Panc1 (cell line): ENCODE measurements at regions not wholly inside any gene's neighbourhood (a gene's known extent, or its start where the extent isn't known, plus 50 kb on each side); places are given as distances from the start of the nearest gene placed in this dataset.

Experiments used
- ATAC-seq: fragments of 200-7000 bp; cut with Tn5 transposase; 2 replicates; pipeline ENCODE4 v1.9.1; 2020; ENCODE audit warnings: mild to moderate bottlenecking, moderate library complexity
- BruUV-seq: library from RNA; stranded (reverse); fragments of 400-500 nt; replicated peaks from 2 replicates; lab custom pipeline; 2021; lab: Mats Ljungman, UMichigan
- CTCF ChIA-PET: fragments of 300-600 bp; sonication (Branson Sonifier 250); formaldehyde crosslinking; loops from one replicate; lab custom pipeline; 2022; ENCODE audit warnings: antibody characterized with exemption; lab: Charles Lee
- POLR2A ChIA-PET: fragments of 300-600 bp; sonication (Branson Sonifier 250); formaldehyde crosslinking; loops from one replicate; lab custom pipeline; 2022; ENCODE audit warnings: antibody characterized with exemption; lab: Charles Lee
- DNase-seq: peaks from one replicate; pipeline ENCODE4 v3.0.0-alpha.2; 2010; ENCODE audit warnings: low read depth, low spot score
- H3K27ac ChIP-seq: 2 replicates; pipeline ENCODE4 v1.5.1; 2011; ENCODE audit warnings: mild to moderate bottlenecking, low read length, inconsistent platforms
- H3K27me3 ChIP-seq: fragments of 200-500 bp; sonication (Bioruptor generic); 2 replicates; pipeline ENCODE4 v1.6.0; 2014; ENCODE audit warnings: low read length, inconsistent platforms; ENCODE audit not compliant: control insufficient read depth, insufficient read depth
- H3K36me3 ChIP-seq: fragments of 200-500 bp; sonication (Bioruptor generic); 2 replicates; pipeline ENCODE4 v1.5.1; 2014; ENCODE audit warnings: inconsistent platforms, mild to moderate bottlenecking, low read length, moderate library complexity; ENCODE audit not compliant: control insufficient read depth, insufficient read depth
- H3K4me1 ChIP-seq: 2 replicates; pipeline ENCODE4 v1.5.1; 2011; ENCODE audit warnings: inconsistent platforms, mild to moderate bottlenecking, low read length, moderate library complexity; ENCODE audit not compliant: control insufficient read depth, insufficient read depth
- H3K4me3 ChIP-seq, 2 experiments: 2 replicates each; pipeline ENCODE4 v1.5.1; 2011 to 2012; ENCODE audit warnings: low read depth in 2 of 2, low read length in 2 of 2, mild to moderate bottlenecking in 2 of 2, inconsistent platforms in 1 of 2, moderate library complexity in 1 of 2
- H3K9me3 ChIP-seq: fragments of 200-500 bp; sonication (Bioruptor generic); 2 replicates; pipeline ENCODE4 v1.5.1; 2014; ENCODE audit warnings: low read depth, mild to moderate bottlenecking, inconsistent platforms, low read length, moderate library complexity; ENCODE audit not compliant: control insufficient read depth, insufficient read depth
- POLR2AphosphoS5 ChIP-seq: IDR thresholded peaks from 2 replicates; pipeline ENCODE4 v1.6.1; 2012; ENCODE audit warnings: mild to moderate bottlenecking, low read depth, low read length, moderate library complexity
- SIN3A ChIP-seq: IDR thresholded peaks from 2 replicates; pipeline ENCODE4 v1.6.1; 2012; ENCODE audit warnings: low read depth, mild to moderate bottlenecking, low read length, moderate library complexity, borderline replicate concordance; ENCODE audit not compliant: insufficient read depth
- TCF7L2 ChIP-seq: IDR thresholded peaks from 2 replicates; pipeline ENCODE4 v1.6.1; 2011; ENCODE audit warnings: mild to moderate bottlenecking, low read depth, low read length, inconsistent platforms
- in situ Hi-C: cut with HindIII; loops from 2 replicates; pipeline ENCODE4 v1.10.0; 2016; ENCODE audit warnings: low sequenced_read_pairs, low pct_unique_long_range_greater_than_20kb
- intact Hi-C: fragments of 100-400 bp; cut with micrococcal nuclease; formaldehyde crosslinking; loops from one replicate; pipeline ENCODE4 v1.10.0; 2022; ENCODE audit not compliant: unreplicated experiment
- TF ChIP-seq, protein P1 (sequence below), 2 experiments: IDR thresholded peaks; 2 replicates each; pipeline ENCODE4 v1.6.1; 2011 to 2012; ENCODE audit warnings: low read depth in 2 of 2, control low read depth in 1 of 2, low read length in 1 of 2, mild to moderate bottlenecking in 1 of 2, moderate library complexity in 1 of 2; ENCODE audit not compliant: insufficient read depth in 1 of 2
- TF ChIP-seq, protein P2 (sequence below): fragments of 450-650 bp; IDR thresholded peaks from 2 replicates; pipeline ENCODE4 v1.5.1; 2017; ENCODE audit warnings: mild to moderate bottlenecking

DNA sequence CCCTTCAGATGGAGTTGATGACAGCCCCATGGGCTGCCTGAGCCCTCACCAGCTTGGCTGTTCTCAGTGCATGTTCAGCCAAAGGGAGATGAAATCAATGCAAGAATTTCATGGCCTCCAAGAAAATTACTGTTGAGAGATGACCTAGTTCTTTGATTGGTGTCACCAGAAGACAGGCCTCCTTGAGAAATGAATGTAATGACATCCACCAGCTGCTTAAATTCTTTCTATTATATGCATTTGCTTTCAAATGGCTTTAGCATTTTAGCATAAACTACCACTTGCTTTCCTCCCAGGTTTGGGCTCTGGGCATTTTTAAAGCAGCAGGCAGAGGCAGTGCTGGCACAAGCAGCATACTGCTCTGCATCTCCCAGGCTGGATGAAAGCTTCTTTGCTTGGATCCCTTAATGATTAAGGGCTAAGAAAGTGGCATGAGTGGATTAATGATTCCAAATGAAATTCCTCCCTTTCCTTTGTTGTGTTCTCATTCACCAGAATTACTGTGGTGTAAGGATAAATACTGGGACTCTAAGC lies 278.4 kb downstream of the ZNF326 start:
- Histone ChIP-seq H3K36me3 (no peaks in the 10 kb centered on the region), H3K27me3 (no peaks in the 10 kb centered on the region), H3K27ac (no peak overlapping the region), H3K4me1 (no peaks in the 10 kb centered on the region), H3K4me3 (no peak overlapping the region), H3K9me3 (no peaks in the 10 kb centered on the region)
- TF ChIP-seq TCF7L2 (no peak), SIN3A (no peak), POLR2AphosphoS5 (no peak)
- TF ChIP-seq, protein P1, sequence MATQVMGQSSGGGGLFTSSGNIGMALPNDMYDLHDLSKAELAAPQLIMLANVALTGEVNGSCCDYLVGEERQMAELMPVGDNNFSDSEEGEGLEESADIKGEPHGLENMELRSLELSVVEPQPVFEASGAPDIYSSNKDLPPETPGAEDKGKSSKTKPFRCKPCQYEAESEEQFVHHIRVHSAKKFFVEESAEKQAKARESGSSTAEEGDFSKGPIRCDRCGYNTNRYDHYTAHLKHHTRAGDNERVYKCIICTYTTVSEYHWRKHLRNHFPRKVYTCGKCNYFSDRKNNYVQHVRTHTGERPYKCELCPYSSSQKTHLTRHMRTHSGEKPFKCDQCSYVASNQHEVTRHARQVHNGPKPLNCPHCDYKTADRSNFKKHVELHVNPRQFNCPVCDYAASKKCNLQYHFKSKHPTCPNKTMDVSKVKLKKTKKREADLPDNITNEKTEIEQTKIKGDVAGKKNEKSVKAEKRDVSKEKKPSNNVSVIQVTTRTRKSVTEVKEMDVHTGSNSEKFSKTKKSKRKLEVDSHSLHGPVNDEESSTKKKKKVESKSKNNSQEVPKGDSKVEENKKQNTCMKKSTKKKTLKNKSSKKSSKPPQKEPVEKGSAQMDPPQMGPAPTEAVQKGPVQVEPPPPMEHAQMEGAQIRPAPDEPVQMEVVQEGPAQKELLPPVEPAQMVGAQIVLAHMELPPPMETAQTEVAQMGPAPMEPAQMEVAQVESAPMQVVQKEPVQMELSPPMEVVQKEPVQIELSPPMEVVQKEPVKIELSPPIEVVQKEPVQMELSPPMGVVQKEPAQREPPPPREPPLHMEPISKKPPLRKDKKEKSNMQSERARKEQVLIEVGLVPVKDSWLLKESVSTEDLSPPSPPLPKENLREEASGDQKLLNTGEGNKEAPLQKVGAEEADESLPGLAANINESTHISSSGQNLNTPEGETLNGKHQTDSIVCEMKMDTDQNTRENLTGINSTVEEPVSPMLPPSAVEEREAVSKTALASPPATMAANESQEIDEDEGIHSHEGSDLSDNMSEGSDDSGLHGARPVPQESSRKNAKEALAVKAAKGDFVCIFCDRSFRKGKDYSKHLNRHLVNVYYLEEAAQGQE (IDR thresholded peaks at IDR 0.05; ENCODE audit: insufficient read depth in 1 of 2, low read depth in 2 of 2, low read length in 1 of 2): no peak
- TF ChIP-seq, protein P2, sequence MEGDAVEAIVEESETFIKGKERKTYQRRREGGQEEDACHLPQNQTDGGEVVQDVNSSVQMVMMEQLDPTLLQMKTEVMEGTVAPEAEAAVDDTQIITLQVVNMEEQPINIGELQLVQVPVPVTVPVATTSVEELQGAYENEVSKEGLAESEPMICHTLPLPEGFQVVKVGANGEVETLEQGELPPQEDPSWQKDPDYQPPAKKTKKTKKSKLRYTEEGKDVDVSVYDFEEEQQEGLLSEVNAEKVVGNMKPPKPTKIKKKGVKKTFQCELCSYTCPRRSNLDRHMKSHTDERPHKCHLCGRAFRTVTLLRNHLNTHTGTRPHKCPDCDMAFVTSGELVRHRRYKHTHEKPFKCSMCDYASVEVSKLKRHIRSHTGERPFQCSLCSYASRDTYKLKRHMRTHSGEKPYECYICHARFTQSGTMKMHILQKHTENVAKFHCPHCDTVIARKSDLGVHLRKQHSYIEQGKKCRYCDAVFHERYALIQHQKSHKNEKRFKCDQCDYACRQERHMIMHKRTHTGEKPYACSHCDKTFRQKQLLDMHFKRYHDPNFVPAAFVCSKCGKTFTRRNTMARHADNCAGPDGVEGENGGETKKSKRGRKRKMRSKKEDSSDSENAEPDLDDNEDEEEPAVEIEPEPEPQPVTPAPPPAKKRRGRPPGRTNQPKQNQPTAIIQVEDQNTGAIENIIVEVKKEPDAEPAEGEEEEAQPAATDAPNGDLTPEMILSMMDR: no peak
- ChIA-PET CTCF (no interaction called here), POLR2A (no interaction called here)
- in situ Hi-C loops: no loop called here
- BruUV-seq: no TSS peak
- DNase-seq (no peak), ATAC-seq (no peak)
- intact Hi-C loops: no loop called here

DNA sequence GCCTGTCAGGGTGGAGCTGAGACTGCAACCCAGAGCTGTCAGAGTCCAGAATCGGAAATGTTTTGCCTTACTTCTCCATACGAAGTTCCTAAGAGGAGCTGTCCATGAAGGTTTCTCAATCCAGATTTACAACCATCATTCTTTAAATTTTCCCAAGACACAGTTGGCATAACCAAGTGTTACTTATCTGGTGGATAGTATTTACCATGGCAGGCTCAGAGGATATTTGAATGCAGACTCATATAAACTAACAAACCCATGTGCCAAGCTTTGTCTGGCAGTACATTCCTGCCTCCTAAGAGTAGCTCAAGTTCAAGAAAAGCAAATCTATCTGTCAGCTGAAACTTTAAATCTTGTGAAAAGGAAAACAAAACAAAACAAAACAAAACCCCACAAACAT lies 267.9 kb downstream of the ZNF326 start:
- Histone ChIP-seq H3K4me1 (no peaks in the 10 kb centered on the region; the same call in 1 of the 2 replicates), H3K4me3 (no peak overlapping the region), H3K9me3 (no peaks in the 10 kb centered on the region), H3K27me3 (no peaks in the 10 kb centered on the region), H3K27ac (no peak overlapping the region), H3K36me3 (no peaks in the 10 kb centered on the region)
- CTCF ChIA-PET: no interaction called here
- ATAC-seq: peak; percentile 42; the same call in 1 of the 2 replicates
- in situ Hi-C loops (no loop called here), intact Hi-C loops (no loop called here)
- POLR2A ChIA-PET: no interaction called here
- DNase-seq: no peak
- no peak; the same call in 1 of the 2 replicates for TF ChIP-seq POLR2AphosphoS5
- TF ChIP-seq TCF7L2: 0 out of 2 replicates have a peak, but pooled peaks have one; percentile 25
- TF ChIP-seq, protein P2: no peak
- TF ChIP-seq, protein P1 (IDR thresholded peaks at IDR 0.05; ENCODE audit: insufficient read depth in 1 of 2, low read depth in 2 of 2, low read length in 1 of 2): peak in 1 of 2 experiments; percentile 50; a peak in 2 of 4 replicates
- TF ChIP-seq SIN3A: no peak
- no TSS peak for BruUV-seq
